ENCODE measurements at regions not wholly inside any gene's neighbourhood (a gene's known extent, or its start where the extent isn't known, plus 50 kb on each side); places are given as distances from the start of the nearest gene placed in this dataset.

DNA sequence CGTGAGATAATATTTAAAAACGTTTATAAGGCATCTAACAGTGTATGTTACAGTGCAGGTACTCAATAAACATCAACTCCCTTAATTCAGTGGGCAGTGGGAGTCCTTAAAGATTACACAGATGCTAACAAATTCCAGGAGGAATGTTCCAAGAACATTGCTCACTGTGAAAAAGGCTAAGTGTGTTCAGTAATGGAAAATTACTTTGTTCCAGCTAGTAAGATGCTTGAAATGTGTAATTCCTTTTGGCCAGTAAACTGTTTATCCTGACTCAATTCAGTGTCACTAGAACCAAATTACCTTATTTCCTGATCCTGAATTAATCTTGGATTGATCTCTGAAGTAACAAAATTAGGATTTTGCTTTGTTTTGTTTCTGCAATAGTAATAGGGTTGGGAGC lies 54.2 kb upstream of the SEMA6D start:
- TF ChIP-seq POLR2A (IDR thresholded peaks at IDR 0.05; ENCODE audit: low read depth, low read length) (no peak), POLR2AphosphoS5 (IDR thresholded peaks at IDR 0.05; ENCODE audit: low read depth, low read length) (no peak), SPI1 (IDR thresholded peaks at IDR 0.05; ENCODE audit: low read depth, low read length) (no peak), PAX5 (IDR thresholded peaks at IDR 0.05; ENCODE audit: insufficient read depth, low read length, severe bottlenecking) (no peak), TAF1 (IDR thresholded peaks at IDR 0.05; ENCODE audit: low read depth, low read length) (no peak), POU2F2 (IDR thresholded peaks at IDR 0.05; ENCODE audit: low read depth, low read length) (no peak)
